WERI-Rb-1 (cell line): ENCODE measurements at regions not wholly inside any gene's neighbourhood (a gene's known extent, or its start where the extent isn't known, plus 50 kb on each side); places are given as distances from the start of the nearest gene placed in this dataset.
A peak's percentile ranks its signal among the peaks of the same experiment; 100 is the strongest.

Source experiments
- DNase-seq: peaks from one replicate; pipeline ENCODE4 v3.0.0-alpha.2; 2020
- H3K27ac ChIP-seq: fragments of 250-450 bp; sonication (Bioruptor Pico); 2 replicates; pipeline ENCODE4 v1.5.1; 2020; ENCODE audit warnings: mild to moderate bottlenecking, moderate library complexity
- H3K27me3 ChIP-seq: fragments of 250-450 bp; sonication (Bioruptor Pico); 2 replicates; pipeline ENCODE4 v1.5.1; 2021; ENCODE audit warnings: mild to moderate bottlenecking, low read depth, moderate library complexity; ENCODE audit not compliant: insufficient read depth, severe bottlenecking
- H3K36me3 ChIP-seq: fragments of 250-450 bp; sonication (Bioruptor Pico); 2 replicates; pipeline ENCODE4 v1.5.1; 2020; ENCODE audit warnings: mild to moderate bottlenecking, moderate library complexity
- H3K4me3 ChIP-seq: 2 replicates; pipeline ENCODE4 v1.5.1; 2011; ENCODE audit warnings: low read depth, mild to moderate bottlenecking, control low read depth, low read length
- H3K9me3 ChIP-seq: fragments of 250-450 bp; sonication (Bioruptor Pico); 2 replicates; pipeline ENCODE4 v1.5.1; 2021; ENCODE audit warnings: mild to moderate bottlenecking, moderate library complexity; ENCODE audit not compliant: severe bottlenecking
- TF ChIP-seq, protein P1 (sequence below): IDR thresholded peaks from 2 replicates; pipeline ENCODE4 v1.5.1; 2011; ENCODE audit warnings: low read depth, mild to moderate bottlenecking, control low read depth, inconsistent platforms, low read length

DNA sequence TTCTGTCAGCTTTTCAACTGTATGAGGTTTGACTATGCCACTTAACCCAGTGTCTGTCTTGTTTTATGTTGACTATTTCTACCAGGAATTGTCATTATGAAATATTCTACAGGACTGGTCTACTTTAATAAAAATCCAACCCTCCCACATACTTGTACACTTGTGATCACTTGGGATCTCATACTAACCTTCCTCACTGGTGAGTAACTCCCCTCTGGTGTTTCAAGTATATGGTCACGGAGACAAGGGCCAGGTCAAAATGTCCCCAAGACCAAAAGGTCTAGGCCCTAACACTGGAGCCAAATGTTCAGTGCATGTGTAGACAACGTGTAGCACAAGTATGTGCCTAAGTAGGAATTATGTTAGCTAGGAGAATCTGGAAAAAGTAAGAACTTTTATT is 122.7 kb upstream of the TJP1 start:
- no peaks in the 10 kb centered on the region for H3K9me3 ChIP-seq
- H3K27me3 ChIP-seq: no peaks in the 10 kb centered on the region
- no peak for DNase-seq
- TF ChIP-seq, protein P1, sequence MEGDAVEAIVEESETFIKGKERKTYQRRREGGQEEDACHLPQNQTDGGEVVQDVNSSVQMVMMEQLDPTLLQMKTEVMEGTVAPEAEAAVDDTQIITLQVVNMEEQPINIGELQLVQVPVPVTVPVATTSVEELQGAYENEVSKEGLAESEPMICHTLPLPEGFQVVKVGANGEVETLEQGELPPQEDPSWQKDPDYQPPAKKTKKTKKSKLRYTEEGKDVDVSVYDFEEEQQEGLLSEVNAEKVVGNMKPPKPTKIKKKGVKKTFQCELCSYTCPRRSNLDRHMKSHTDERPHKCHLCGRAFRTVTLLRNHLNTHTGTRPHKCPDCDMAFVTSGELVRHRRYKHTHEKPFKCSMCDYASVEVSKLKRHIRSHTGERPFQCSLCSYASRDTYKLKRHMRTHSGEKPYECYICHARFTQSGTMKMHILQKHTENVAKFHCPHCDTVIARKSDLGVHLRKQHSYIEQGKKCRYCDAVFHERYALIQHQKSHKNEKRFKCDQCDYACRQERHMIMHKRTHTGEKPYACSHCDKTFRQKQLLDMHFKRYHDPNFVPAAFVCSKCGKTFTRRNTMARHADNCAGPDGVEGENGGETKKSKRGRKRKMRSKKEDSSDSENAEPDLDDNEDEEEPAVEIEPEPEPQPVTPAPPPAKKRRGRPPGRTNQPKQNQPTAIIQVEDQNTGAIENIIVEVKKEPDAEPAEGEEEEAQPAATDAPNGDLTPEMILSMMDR: no peak
- H3K36me3 ChIP-seq: no peaks in the 10 kb centered on the region
- H3K27ac ChIP-seq: no peak overlapping the region
- H3K4me3 ChIP-seq: no peak overlapping the region

- Histone ChIP-seq H3K27me3 (no peaks in the 10 kb centered on the region), H3K27ac (no peak overlapping the region), H3K9me3 (no peaks in the 10 kb centered on the region), H3K4me3 (no peak overlapping the region), H3K36me3 (no peaks in the 10 kb centered on the region)
- no peak for DNase-seq
- TF ChIP-seq, protein P1: no peak
These were observed 120.3 kb upstream of the TJP1 start for GRCh38 chr15:29942548-29942947.

GRCh38 chr15:29942143-29942542 is 119.9 kb upstream of the TJP1 start:
- no peaks in the 10 kb centered on the region for H3K36me3 ChIP-seq
- no peaks in the 10 kb centered on the region for H3K9me3 ChIP-seq
- TF ChIP-seq, protein P1: peak; percentile 42; the same call in 1 of the 2 replicates
- DNase-seq: no peak
- no peak overlapping the region for H3K27ac ChIP-seq
- no peak overlapping the region for H3K4me3 ChIP-seq
- no peaks in the 10 kb centered on the region for H3K27me3 ChIP-seq

- TF ChIP-seq, protein P1: no peak
- no peak for DNase-seq
- H3K27ac ChIP-seq: no peak overlapping the region
- no peaks in the 10 kb centered on the region for H3K36me3 ChIP-seq
- H3K27me3 ChIP-seq: no peaks in the 10 kb centered on the region
- no peaks in the 10 kb centered on the region for H3K9me3 ChIP-seq
- H3K4me3 ChIP-seq: no peak overlapping the region
These were observed 117.1 kb upstream of the TJP1 start for GRCh38 chr15:29939404-29939803.

- Histone ChIP-seq H3K27ac (no peak overlapping the region), H3K4me3 (no peak overlapping the region), H3K9me3 (no peaks in the 10 kb centered on the region), H3K27me3 (no peaks in the 10 kb centered on the region), H3K36me3 (no peaks in the 10 kb centered on the region)
- TF ChIP-seq, protein P1: peak; percentile 41; the same call in 1 of the 2 replicates
- no peak for DNase-seq
These were observed 116.4 kb upstream of the TJP1 start for GRCh38 chr15:29938361-29939335.
